ENCODE measurements at regions not wholly inside any gene's neighbourhood (a gene's known extent, or its start where the extent isn't known, plus 50 kb on each side); places are given as distances from the start of the nearest gene placed in this dataset.

GRCh38 chr5:167578977-167579692 lies 712.3 kb upstream of the WWC1 start:
- Histone ChIP-seq H3K4me1 (ENCODE audit: insufficient read depth, low read length) (peaks cover 15% of the 10 kb centered on the region), H3K27me3 (ENCODE audit: insufficient read depth, low read length) (peaks cover 20% of the 10 kb centered on the region), H3K36me3 (ENCODE audit: insufficient read depth, low read length) (no peaks in the 10 kb centered on the region), H4K20me1 (ENCODE audit: insufficient read depth, low read length) (no peaks in the 10 kb centered on the region), H3K27ac (ENCODE audit: low read depth, low read length) (no peak overlapping the region), H3K79me2 (ENCODE audit: insufficient read depth, low read length) (no peaks in the 10 kb centered on the region), H3K4me3 (ENCODE audit: insufficient read depth, low read length) (no peak overlapping the region), H3K4me2 (ENCODE audit: insufficient read depth, low read length) (no peak overlapping the region), H2AFZ (ENCODE audit: low read length) (no peak overlapping the region), H3K9me3 (ENCODE audit: low read depth, low read length) (no peaks in the 10 kb centered on the region)
- no peak for TF ChIP-seq CTCF (IDR thresholded peaks at IDR 0.05; ENCODE audit: extremely low read depth, low read depth, low read length)
- no peak for DNase-seq (ENCODE audit: insufficient read length, low spot score, missing footprints)

- Histone ChIP-seq H3K36me3 (ENCODE audit: insufficient read depth, low read length) (no peaks in the 10 kb centered on the region), H4K20me1 (ENCODE audit: insufficient read depth, low read length) (no peaks in the 10 kb centered on the region), H3K4me1 (ENCODE audit: insufficient read depth, low read length) (peaks cover 13% of the 10 kb centered on the region), H3K27me3 (ENCODE audit: insufficient read depth, low read length) (peaks cover 14% of the 10 kb centered on the region), H2AFZ (ENCODE audit: low read length) (no peak overlapping the region), H3K4me3 (ENCODE audit: insufficient read depth, low read length) (no peak overlapping the region), H3K4me2 (ENCODE audit: insufficient read depth, low read length) (no peak overlapping the region), H3K27ac (ENCODE audit: low read depth, low read length) (no peak overlapping the region), H3K79me2 (ENCODE audit: insufficient read depth, low read length) (no peaks in the 10 kb centered on the region), H3K9me3 (ENCODE audit: low read depth, low read length) (no peaks in the 10 kb centered on the region)
- TF ChIP-seq CTCF (IDR thresholded peaks at IDR 0.05; ENCODE audit: extremely low read depth, low read depth, low read length): no peak
- no peak for DNase-seq (ENCODE audit: insufficient read length, low spot score, missing footprints)
Observed at GRCh38 chr5:167579693-167580055, 711.8 kb upstream of the WWC1 start.

DNA sequence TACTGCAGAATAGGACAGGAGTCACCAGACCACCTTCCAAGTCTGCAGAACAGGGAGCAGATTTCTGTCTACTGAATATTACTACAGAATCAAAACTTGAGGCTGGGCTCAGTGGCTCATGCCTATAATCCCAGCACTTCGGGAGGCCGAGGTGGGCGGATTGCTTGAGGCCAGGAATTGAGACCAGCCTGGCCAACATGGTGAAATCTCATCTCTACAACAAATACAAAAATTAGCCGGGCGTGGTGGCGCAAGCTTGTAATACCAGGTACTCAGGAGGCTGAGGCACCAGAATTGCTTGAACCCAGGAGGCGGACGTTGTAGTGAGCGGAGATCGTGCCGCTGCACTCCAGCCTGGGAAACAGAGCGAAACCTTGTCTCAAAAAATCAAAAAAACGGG lies 710.8 kb upstream of the WWC1 start:
- Histone ChIP-seq H3K27ac (ENCODE audit: low read depth, low read length) (no peak overlapping the region), H3K36me3 (ENCODE audit: insufficient read depth, low read length) (no peaks in the 10 kb centered on the region), H4K20me1 (ENCODE audit: insufficient read depth, low read length) (no peaks in the 10 kb centered on the region), H3K79me2 (ENCODE audit: insufficient read depth, low read length) (no peaks in the 10 kb centered on the region), H2AFZ (ENCODE audit: low read length) (no peak overlapping the region), H3K27me3 (ENCODE audit: insufficient read depth, low read length) (peaks cover 5% of the 10 kb centered on the region), H3K9me3 (ENCODE audit: low read depth, low read length) (no peaks in the 10 kb centered on the region), H3K4me2 (ENCODE audit: insufficient read depth, low read length) (no peak overlapping the region), H3K4me3 (ENCODE audit: insufficient read depth, low read length) (no peak overlapping the region), H3K4me1 (ENCODE audit: insufficient read depth, low read length) (peaks cover 13% of the 10 kb centered on the region)
- no peak for TF ChIP-seq CTCF (IDR thresholded peaks at IDR 0.05; ENCODE audit: extremely low read depth, low read depth, low read length)
- no peak for DNase-seq (ENCODE audit: insufficient read length, low spot score, missing footprints)

- no peaks in the 10 kb centered on the region for H3K27me3 ChIP-seq (ENCODE audit: insufficient read depth, low read length)
- H3K36me3 ChIP-seq (ENCODE audit: insufficient read depth, low read length): no peaks in the 10 kb centered on the region
- TF ChIP-seq CTCF (IDR thresholded peaks at IDR 0.05; ENCODE audit: extremely low read depth, low read depth, low read length): peak; percentile 45
- no peak overlapping the region for H3K27ac ChIP-seq (ENCODE audit: low read depth, low read length)
- H3K4me1 ChIP-seq (ENCODE audit: insufficient read depth, low read length): peaks cover 13% of the 10 kb centered on the region
- no peak overlapping the region for H3K4me3 ChIP-seq (ENCODE audit: insufficient read depth, low read length)
- no peaks in the 10 kb centered on the region for H3K79me2 ChIP-seq (ENCODE audit: insufficient read depth, low read length)
- no peak overlapping the region for H2AFZ ChIP-seq (ENCODE audit: low read length)
- no peaks in the 10 kb centered on the region for H3K9me3 ChIP-seq (ENCODE audit: low read depth, low read length)
- no peak for DNase-seq (ENCODE audit: insufficient read length, low spot score, missing footprints)
- no peaks in the 10 kb centered on the region for H4K20me1 ChIP-seq (ENCODE audit: insufficient read depth, low read length)
- no peak overlapping the region for H3K4me2 ChIP-seq (ENCODE audit: insufficient read depth, low read length)
Observed at GRCh38 chr5:167582283-167582682, 709.2 kb upstream of the WWC1 start.
